OCI-LY1 (cell line): ENCODE measurements at regions not wholly inside any gene's neighbourhood (a gene's known extent, or its start where the extent isn't known, plus 50 kb on each side); places are given as distances from the start of the nearest gene placed in this dataset.

Experiments used
- EZH2 ChIP-seq: fragments of 200-600 bp; sonication (generic), shearing (Covaris generic); IDR thresholded peaks from 2 replicates; pipeline ENCODE4 v1.8.0; 2017; ENCODE audit warnings: borderline replicate concordance, mixed run types, mild to moderate bottlenecking, antibody characterized with exemption, low read length, moderate library complexity, mixed read lengths
- TF ChIP-seq, protein P1 (sequence below): fragments of 200-600 bp; sonication (generic), shearing (Covaris generic); IDR thresholded peaks from 2 replicates; pipeline ENCODE4 v1.5.1; 2017; ENCODE audit warnings: mild to moderate bottlenecking, antibody characterized with exemption, low read length, moderate library complexity, mixed read lengths

- TF ChIP-seq, protein P1, sequence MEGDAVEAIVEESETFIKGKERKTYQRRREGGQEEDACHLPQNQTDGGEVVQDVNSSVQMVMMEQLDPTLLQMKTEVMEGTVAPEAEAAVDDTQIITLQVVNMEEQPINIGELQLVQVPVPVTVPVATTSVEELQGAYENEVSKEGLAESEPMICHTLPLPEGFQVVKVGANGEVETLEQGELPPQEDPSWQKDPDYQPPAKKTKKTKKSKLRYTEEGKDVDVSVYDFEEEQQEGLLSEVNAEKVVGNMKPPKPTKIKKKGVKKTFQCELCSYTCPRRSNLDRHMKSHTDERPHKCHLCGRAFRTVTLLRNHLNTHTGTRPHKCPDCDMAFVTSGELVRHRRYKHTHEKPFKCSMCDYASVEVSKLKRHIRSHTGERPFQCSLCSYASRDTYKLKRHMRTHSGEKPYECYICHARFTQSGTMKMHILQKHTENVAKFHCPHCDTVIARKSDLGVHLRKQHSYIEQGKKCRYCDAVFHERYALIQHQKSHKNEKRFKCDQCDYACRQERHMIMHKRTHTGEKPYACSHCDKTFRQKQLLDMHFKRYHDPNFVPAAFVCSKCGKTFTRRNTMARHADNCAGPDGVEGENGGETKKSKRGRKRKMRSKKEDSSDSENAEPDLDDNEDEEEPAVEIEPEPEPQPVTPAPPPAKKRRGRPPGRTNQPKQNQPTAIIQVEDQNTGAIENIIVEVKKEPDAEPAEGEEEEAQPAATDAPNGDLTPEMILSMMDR = no peak
- TF ChIP-seq EZH2 = no peak
Measured at GRCh38 chr2:14554849-14555545, 77.5 kb upstream of the LRATD1 start.
